HG03064 (cell line): ENCODE measurements at regions not wholly inside any gene's neighbourhood (a gene's known extent, or its start where the extent isn't known, plus 50 kb on each side); places are given as distances from the start of the nearest gene placed in this dataset.
"Not testable (repeated sequence)": the region's sequence is repeated elsewhere in the genome, so short reads cannot be mapped to it uniquely, and the experiment has no call there.

Experiments
- ATAC-seq: cut with Tn5 transposase; IDR thresholded peaks from one replicate; pipeline ENCODE4 v1.9.1; 2021; ENCODE audit warnings: low read depth; ENCODE audit not compliant: unreplicated experiment

GRCh38 chr13:65965501-65965900 lies 1264.6 kb downstream of the PCDH9 start:
- ATAC-seq, result no peak

GRCh38 chr13:65964672-65965071 lies 1265.5 kb downstream of the PCDH9 start:
- ATAC-seq, result no peak

GRCh38 chr13:65959305-65959704 lies 1270.8 kb downstream of the PCDH9 start:
- ATAC-seq, result no peak

GRCh38 chr13:65946387-65946786 lies 1283.7 kb downstream of the PCDH9 start:
- no peak for ATAC-seq

- no peak for ATAC-seq
These were observed 1286.4 kb downstream of the PCDH9 start for GRCh38 chr13:65943708-65944107.

GRCh38 chr13:65943024-65943423 lies 1287.1 kb downstream of the PCDH9 start:
- ATAC-seq, result no peak

GRCh38 chr13:65940720-65941119 lies 1289.4 kb downstream of the PCDH9 start:
- ATAC-seq, result no peak

GRCh38 chr13:65937251-65937650 lies 1292.9 kb downstream of the PCDH9 start:
- ATAC-seq, result no peak

- ATAC-seq, result no peak
These were observed 1293.9 kb downstream of the PCDH9 start for GRCh38 chr13:65936249-65936648.

- ATAC-seq, result no peak
These were observed 1297.4 kb downstream of the PCDH9 start for GRCh38 chr13:65932587-65933239.

- ATAC-seq, result no peak
These were observed 1298.1 kb downstream of the PCDH9 start for GRCh38 chr13:65932013-65932412.

GRCh38 chr13:65929436-65929835 lies 1300.7 kb downstream of the PCDH9 start:
- ATAC-seq, result no peak

- ATAC-seq, result no peak
These were observed 1303.4 kb downstream of the PCDH9 start for GRCh38 chr13:65926750-65927171.

GRCh38 chr13:65922846-65923245 lies 1307.3 kb downstream of the PCDH9 start:
- not testable (repeated sequence) for ATAC-seq

GRCh38 chr13:65921933-65922332 lies 1308.2 kb downstream of the PCDH9 start:
- no peak for ATAC-seq

- ATAC-seq, result no peak
These were observed 1312.4 kb downstream of the PCDH9 start for GRCh38 chr13:65917731-65918130.

- no peak for ATAC-seq
These were observed 1314.9 kb downstream of the PCDH9 start for GRCh38 chr13:65915195-65915594.

GRCh38 chr13:65914716-65915115 lies 1315.4 kb downstream of the PCDH9 start:
- no peak for ATAC-seq

GRCh38 chr13:65913173-65913572 lies 1317.0 kb downstream of the PCDH9 start:
- ATAC-seq, result no peak

GRCh38 chr13:65912516-65912915 lies 1317.6 kb downstream of the PCDH9 start:
- ATAC-seq, result no peak

- no peak for ATAC-seq
These were observed 1318.5 kb downstream of the PCDH9 start for GRCh38 chr13:65911546-65912193.

GRCh38 chr13:65909501-65909900 lies 1320.6 kb downstream of the PCDH9 start:
- ATAC-seq, result no peak
